HepG2 (cell line): ENCODE measurements at regions not wholly inside any gene's neighbourhood (a gene's known extent, or its start where the extent isn't known, plus 50 kb on each side); places are given as distances from the start of the nearest gene placed in this dataset.

Experiments
- ATAC-seq: fragments of 200-7000 bp; cut with Tn5 transposase; 3 replicates; pipeline ENCODE4 v1.9.1; 2020; ENCODE audit warnings: mild to moderate bottlenecking, moderate library complexity
- BruUV-seq: library from RNA; stranded (reverse); fragments of 400-500 nt; replicated peaks from 2 replicates; lab custom pipeline; 2021; lab: Mats Ljungman, UMichigan
- CTCF ChIA-PET: fragments of 300-600 bp; formaldehyde crosslinking; extraction: SDS; loops from one replicate; lab custom pipeline; 2021; ENCODE audit warnings: low total read pairs, inconsistent platforms, low intra/inter-chr PET ratio; lab: Yijun Ruan, JAX
- POLR2A ChIA-PET: fragments of 350-600 bp; sonication (Branson Sonifier 250); formaldehyde crosslinking; loops from one replicate; lab custom pipeline; 2020; ENCODE audit warnings: antibody characterized with exemption, inconsistent platforms; lab: Yijun Ruan, JAX
- DNase-seq: peaks from one replicate; pipeline ENCODE4 v3.0.0-alpha.2; 2015; ENCODE audit warnings: low spot score
- FAIRE-seq: peaks from 3 replicates; lab custom pipeline; 2011; peaks lifted over from hg19 to GRCh38; lab: Jason Lieb, UNC
- H2AFZ ChIP-seq: one replicate; pipeline ENCODE4 v1.6.1; 2011; ENCODE audit warnings: low read length, inconsistent platforms
- H3K27ac ChIP-seq: fragments of 300-600 bp; 3 replicates; pipeline ENCODE4 v1.8.0; 2011; ENCODE audit warnings: mixed run types, mild to moderate bottlenecking, mixed read lengths, low read length, inconsistent platforms; ENCODE audit not compliant: insufficient read depth; ENCODE audit errors: extremely low read length
- H3K27me3 ChIP-seq, 2 experiments: fragments of 200-600 bp in 1 of 2; 2 replicates in 1 of 2; 3 replicates in 1 of 2; pipeline versions ENCODE4 v1.6.0 to v1.8.0; 2011; ENCODE audit warnings: low read length in 2 of 2, mild to moderate bottlenecking in 2 of 2, moderate library complexity in 2 of 2, inconsistent platforms in 1 of 2; ENCODE audit not compliant: insufficient read depth in 2 of 2, control insufficient read depth in 1 of 2
- H3K36me3 ChIP-seq, 2 experiments: fragments of 200-600 bp in 1 of 2; replicated peaks in 1 of 2; 2 replicates in 1 of 2; 3 replicates in 1 of 2; pipeline versions ENCODE4 v1.5.1 to v1.8.0; 2011; ENCODE audit warnings: low read length in 2 of 2, inconsistent platforms in 1 of 2; ENCODE audit not compliant: insufficient read depth in 2 of 2, control insufficient read depth in 1 of 2
- H3K4me1 ChIP-seq: 2 replicates; pipeline ENCODE4 v1.5.1; 2012; ENCODE audit warnings: low read length, inconsistent platforms; ENCODE audit not compliant: insufficient read depth
- H3K4me2 ChIP-seq: 2 replicates; pipeline ENCODE4 v1.6.0; 2011; ENCODE audit warnings: low read depth, low read length, inconsistent platforms
- H3K4me3 ChIP-seq, 3 experiments: fragments of 200-600 bp in 1 of 3; sonication (generic), shearing (Covaris generic) in 1 of 3; replicated peaks in 1 of 3; 2 replicates each; pipeline ENCODE4 v1.5.1; 2011 to 2016; ENCODE audit warnings: low read length in 3 of 3, inconsistent platforms in 2 of 3, low read depth in 2 of 3, mild to moderate bottlenecking in 2 of 3, control low read depth in 1 of 3, mixed read lengths in 1 of 3; ENCODE audit not compliant: insufficient read depth in 1 of 3
- H3K79me2 ChIP-seq: one replicate; pipeline ENCODE4 v1.6.1; 2011; ENCODE audit warnings: low read length, inconsistent platforms; ENCODE audit not compliant: insufficient read depth
- H3K9ac ChIP-seq: 2 replicates; pipeline ENCODE4 v1.6.0; 2011; ENCODE audit warnings: mild to moderate bottlenecking, low read depth, low read length, inconsistent platforms; ENCODE audit not compliant: insufficient read depth
- H3K9me3 ChIP-seq: 2 replicates; pipeline ENCODE4 v1.5.1; 2012; ENCODE audit warnings: mild to moderate bottlenecking, low read length
- H4K20me1 ChIP-seq: 2 replicates; pipeline ENCODE4 v1.6.0; 2011; ENCODE audit warnings: inconsistent platforms, mild to moderate bottlenecking, low read length, moderate library complexity; ENCODE audit not compliant: insufficient read depth
- ATF1 ChIP-seq: IDR thresholded peaks from 2 replicates; pipeline ENCODE4 v1.6.1; 2016; ENCODE audit warnings: mild to moderate bottlenecking, control low read depth
- BHLHE40 ChIP-seq: IDR thresholded peaks from 2 replicates; pipeline ENCODE4 v1.6.1; 2011; ENCODE audit warnings: low read length, improper control_type of control experiment
- CTCF ChIP-seq: sonication (generic); formaldehyde crosslinking; IDR thresholded peaks from 2 replicates; pipeline ENCODE4 v1.5.0; 2020; ENCODE audit warnings: mild to moderate bottlenecking, missing genetic modification reagents, moderate library complexity
- DPF2 ChIP-seq: sonication (generic); formaldehyde crosslinking; IDR thresholded peaks from 2 replicates; pipeline ENCODE4 v1.4.0; 2020; ENCODE audit warnings: mild to moderate bottlenecking, low read depth, missing genetic modification reagents, borderline replicate concordance
- ELF4 ChIP-seq: sonication (generic); formaldehyde crosslinking; IDR thresholded peaks from 2 replicates; pipeline ENCODE4 v1.5.0; 2020; ENCODE audit warnings: missing genetic modification reagents, mild to moderate bottlenecking, moderate library complexity, borderline replicate concordance
- HDAC6 ChIP-seq: fragments of 200-600 bp; sonication (generic); IDR thresholded peaks from 2 replicates; pipeline ENCODE4 v1.7.0; 2017; ENCODE audit warnings: mild to moderate bottlenecking, antibody characterized with exemption, low read length, low read depth
- HOXD1 ChIP-seq: sonication (generic); formaldehyde crosslinking; IDR thresholded peaks from 2 replicates; pipeline ENCODE4 v1.5.0; 2020; ENCODE audit warnings: missing genetic modification reagents
- KLF15 ChIP-seq: sonication (generic); formaldehyde crosslinking; IDR thresholded peaks from 2 replicates; pipeline ENCODE4 v1.8.1; 2023; ENCODE audit warnings: borderline replicate concordance, mild to moderate bottlenecking, inconsistent platforms, missing genetic modification reagents, mixed read lengths
- MTF1 ChIP-seq: sonication (generic); formaldehyde crosslinking; IDR thresholded peaks from 2 replicates; pipeline ENCODE4 v1.5.0; 2020; ENCODE audit warnings: missing genetic modification reagents
- MTF2 ChIP-seq: sonication (generic); formaldehyde crosslinking; IDR thresholded peaks from 2 replicates; pipeline ENCODE4 v1.5.0; 2020; ENCODE audit warnings: missing genetic modification reagents, borderline replicate concordance
- NBN ChIP-seq: fragments of 450-650 bp; conservative IDR thresholded peaks from 2 replicates; pipeline ENCODE4 v1.6.1; 2017
- NKX3-1 ChIP-seq: sonication (generic); formaldehyde crosslinking; IDR thresholded peaks from 2 replicates; pipeline ENCODE4 v1.5.0; 2020; ENCODE audit warnings: missing genetic modification reagents
- PAWR ChIP-seq: sonication (generic); formaldehyde crosslinking; IDR thresholded peaks from 2 replicates; pipeline ENCODE4 v1.4.0; 2020; ENCODE audit warnings: missing genetic modification reagents, mild to moderate bottlenecking, borderline replicate concordance
- RFX5 ChIP-seq: IDR thresholded peaks from 2 replicates; pipeline ENCODE4 v1.6.1; 2011; ENCODE audit warnings: low read depth, low read length, improper control_type of control experiment
- SIN3B ChIP-seq: fragments of 150-350 bp; IDR thresholded peaks from 2 replicates; pipeline ENCODE4 v1.6.1; 2014; ENCODE audit warnings: low read length
- TP53 ChIP-seq: sonication (generic); formaldehyde crosslinking; conservative IDR thresholded peaks from 2 replicates; pipeline ENCODE4 v1.4.0; 2020; ENCODE audit warnings: missing genetic modification reagents
- ZNF329 ChIP-seq: sonication (generic); formaldehyde crosslinking; IDR thresholded peaks from 2 replicates; pipeline ENCODE4 v1.9.0; 2021; ENCODE audit warnings: low read depth, mild to moderate bottlenecking, missing genetic modification reagents
- ZNF549 ChIP-seq: sonication (generic); formaldehyde crosslinking; IDR thresholded peaks from 2 replicates; pipeline ENCODE4 v1.5.0; 2020; ENCODE audit warnings: missing genetic modification reagents
- ZNF782 ChIP-seq: sonication (generic); formaldehyde crosslinking; IDR thresholded peaks from 2 replicates; pipeline ENCODE4 v1.4.0; 2020; ENCODE audit warnings: missing genetic modification reagents, mild to moderate bottlenecking, borderline replicate concordance
- whole genome bisulfite sequencing: methylation state at CpG from one replicate; pipeline ENCODE4 v1.1.6; 2017; ENCODE audit warnings: low lambda C conversion rate; 5-methylcytosine and 5-hydroxymethylcytosine counted together
- in situ Hi-C: cut with HindIII; loops from 2 replicates; pipeline ENCODE4 v1.10.0; 2017; ENCODE audit warnings: low pct_unique_long_range_greater_than_20kb; ENCODE audit not compliant: extremely low pct_ligation_motif_present
- intact Hi-C: fragments of 100-400 bp; cut with micrococcal nuclease; formaldehyde crosslinking; loops from one replicate; pipeline ENCODE4 v1.10.0; 2022; ENCODE audit not compliant: unreplicated experiment

GRCh38 chr6:139637766-139638165, 263.3 kb upstream of the CITED2 start:
- TF ChIP-seq ZNF329 (CRISPR knock-in tag) (no peak), DPF2 (CRISPR knock-in tag) (no peak), PAWR (CRISPR knock-in tag) (no peak), HDAC6 (no peak), ZNF549 (CRISPR knock-in tag) (no peak)
- H3K4me1 ChIP-seq = no peaks in the 10 kb centered on the region
- POLR2A ChIA-PET = no interaction called here
- no peak overlapping the region for H3K9ac ChIP-seq
- no peaks in the 10 kb centered on the region for H3K9me3 ChIP-seq
- ATAC-seq (no peak), DNase-seq (no peak), FAIRE-seq (no peak)
- no peaks in the 10 kb centered on the region for H3K27me3 ChIP-seq
- no peaks in the 10 kb centered on the region for H3K79me2 ChIP-seq
- CTCF ChIA-PET = no interaction called here
- no peaks in the 10 kb centered on the region for H3K36me3 ChIP-seq
- no peak overlapping the region for H2AFZ ChIP-seq
- in situ Hi-C loops (no loop called here), intact Hi-C loops (no loop called here)
- H3K27ac ChIP-seq = no peak overlapping the region
- no peak overlapping the region for H3K4me2 ChIP-seq
- BruUV-seq = no TSS peak
- no peaks in the 10 kb centered on the region for H4K20me1 ChIP-seq
- no peak overlapping the region for H3K4me3 ChIP-seq

GRCh38 chr6:139636391-139636790, 261.9 kb upstream of the CITED2 start:
- Histone ChIP-seq H3K36me3 (no peaks in the 10 kb centered on the region), H3K9me3 (no peaks in the 10 kb centered on the region), H4K20me1 (no peaks in the 10 kb centered on the region), H2AFZ (no peak overlapping the region), H3K79me2 (no peaks in the 10 kb centered on the region), H3K27ac (no peak overlapping the region), H3K4me2 (no peak overlapping the region), H3K4me1 (no peaks in the 10 kb centered on the region), H3K27me3 (no peaks in the 10 kb centered on the region), H3K9ac (no peak overlapping the region)
- no peak for FAIRE-seq
- no peak for ATAC-seq
- DNase-seq = no peak
- in situ Hi-C loops = no loop called here
- CTCF ChIA-PET = no interaction called here
- WGBS = 0% methylated on average over 1 of the region's 1 CpG
- BruUV-seq = no TSS peak
- POLR2A ChIA-PET = no interaction called here
- TF ChIP-seq HOXD1 (CRISPR knock-in tag) = no peak
- TF ChIP-seq KLF15 (CRISPR knock-in tag) = no peak
- no peak for TF ChIP-seq SIN3B
- no peak for TF ChIP-seq ATF1 (CRISPR knock-in tag)
- TF ChIP-seq NBN = no peak
- TF ChIP-seq CTCF (CRISPR knock-in tag) = no peak
- TF ChIP-seq TP53 (CRISPR knock-in tag) = no peak
- no peak for TF ChIP-seq RFX5
- no peak for TF ChIP-seq BHLHE40
- no peak for TF ChIP-seq MTF2
- no peak for TF ChIP-seq NKX3-1 (CRISPR knock-in tag)
- no peak for TF ChIP-seq ZNF782 (CRISPR knock-in tag)
- TF ChIP-seq ELF4 (CRISPR knock-in tag) = no peak
- no peak for TF ChIP-seq MTF1 (CRISPR knock-in tag)
- TF ChIP-seq, all 625 proteins: peak for 0
- H3K4me3 ChIP-seq = no peak overlapping the region
- intact Hi-C loops = no loop called here
